ENCODE measurements at regions not wholly inside any gene's neighbourhood (a gene's known extent, or its start where the extent isn't known, plus 50 kb on each side); places are given as distances from the start of the nearest gene placed in this dataset.

DNA sequence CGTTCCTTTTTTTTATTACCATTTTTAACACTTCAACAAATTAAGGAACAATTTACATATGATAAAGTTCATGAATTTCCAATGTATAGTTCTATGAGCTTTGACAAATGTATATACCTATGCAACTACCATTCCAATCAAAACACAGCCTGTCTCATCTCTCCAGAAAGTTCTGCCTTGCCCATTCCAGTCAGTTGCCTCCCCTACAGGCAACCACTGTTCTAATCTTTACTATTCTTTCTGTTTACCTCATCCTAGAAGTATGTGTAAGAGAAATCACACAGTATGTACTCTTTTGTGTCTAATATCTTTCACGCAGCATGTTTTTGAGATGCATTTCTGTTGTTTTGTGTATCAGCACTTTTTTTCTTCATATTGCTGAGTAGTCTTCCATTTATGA is 224.9 kb downstream of the KIT start:
- Histone ChIP-seq H3K23ac (ENCODE audit: insufficient read length, low read depth, low read length) (no peak overlapping the region), H4K91ac (ENCODE audit: insufficient read length, low read depth, low read length) (no peak overlapping the region), H2BK15ac (ENCODE audit: low read depth, low read length) (no peak overlapping the region), H3K79me1 (ENCODE audit: insufficient read depth, low read depth, low read length, poor library complexity, severe bottlenecking) (no peaks in the 10 kb centered on the region), H2AK5ac (ENCODE audit: insufficient read length, low read length) (no peak overlapping the region), H3K9me3 (ENCODE audit: control insufficient read depth, low read depth, low read length) (no peaks in the 10 kb centered on the region), H3K14ac (ENCODE audit: insufficient read depth, low read length) (no peak overlapping the region), H2AFZ (ENCODE audit: low read length) (no peak overlapping the region), H3K4me1 (ENCODE audit: insufficient read depth, low read length) (no peaks in the 10 kb centered on the region), H3K4ac (ENCODE audit: low read depth, low read length) (no peak overlapping the region), H3K27ac (ENCODE audit: insufficient read length, low read depth, low read length) (no peak overlapping the region), H3K18ac (ENCODE audit: insufficient read length, low read depth, low read length) (no peak overlapping the region), H3K79me2 (ENCODE audit: insufficient read depth, low read length) (no peaks in the 10 kb centered on the region), H2BK120ac (ENCODE audit: low read depth, low read length, poor library complexity, severe bottlenecking) (no peak overlapping the region), H3K4me2 (ENCODE audit: insufficient read depth, insufficient read length, low read length) (no peak overlapping the region), H3K27me3 (ENCODE audit: insufficient read depth, low read length) (no peaks in the 10 kb centered on the region), H3T11ph (ENCODE audit: low read length) (no peak overlapping the region), H3K9ac (ENCODE audit: extremely low read depth, insufficient read length, low read length) (no peak overlapping the region), H4K8ac (replicated peaks; ENCODE audit: insufficient read length, low read depth, low read length) (no peak overlapping the region), H2BK12ac (ENCODE audit: insufficient read length, low read depth, low read length) (no peak overlapping the region), H4K20me1 (ENCODE audit: control insufficient read depth, insufficient read depth, insufficient read length) (no peaks in the 10 kb centered on the region), H3K23me2 (ENCODE audit: insufficient read length, low read depth, low read length, poor library complexity, severe bottlenecking) (no peaks in the 10 kb centered on the region), H2BK5ac (ENCODE audit: insufficient read length, low read length) (no peak overlapping the region), H3K56ac (ENCODE audit: insufficient read length, low read depth, low read length) (no peak overlapping the region), H4K5ac (ENCODE audit: insufficient read length, low read depth, low read length) (no peak overlapping the region), H2BK20ac (ENCODE audit: low read depth, low read length, poor library complexity, severe bottlenecking) (no peak overlapping the region)
- H3K27me3 Mint-ChIP-seq (ENCODE audit: low read depth) = peaks cover 3% of the 10 kb centered on the region; the same call in 1 of the 2 replicates
- H3K4me3 Mint-ChIP-seq = no peak overlapping the region
- WGBS (ENCODE audit: extremely low coverage, insufficient read length, low lambda C conversion rate) = no CpG with 5 or more reads among the region's 2 CpGs
- TF ChIP-seq CTCF (conservative IDR thresholded peaks at IDR 0.05) = no peak
- no peaks in the 10 kb centered on the region; a peak in 1 of 4 replicates for H3K4me1 Mint-ChIP-seq
- no peaks in the 10 kb centered on the region for H3K36me3 Mint-ChIP-seq (ENCODE audit: insufficient read depth in 1 of 3, low read depth in 3 of 3)
- DNase-seq = no peak
- H3K9me3 Mint-ChIP-seq = peaks cover 0 to 2% of the 10 kb centered on the region in 2 experiments; a peak in 1 of 5 replicates
- no peak overlapping the region for H3K27ac Mint-ChIP-seq
